ENCODE measurements at regions not wholly inside any gene's neighbourhood (a gene's known extent, or its start where the extent isn't known, plus 50 kb on each side); places are given as distances from the start of the nearest gene placed in this dataset.

- no peak for TF ChIP-seq CTCF (IDR thresholded peaks at IDR 0.05)
- no peak for TF ChIP-seq POLR2A (IDR thresholded peaks at IDR 0.05)
These were observed 61.2 kb upstream of the PELI1 start for GRCh38 chr2:64205415-64205814.
